Esophagus muscularis mucosa (tissue), 4 donors: ENCODE measurements at regions not wholly inside any gene's neighbourhood (a gene's known extent, or its start where the extent isn't known, plus 50 kb on each side); places are given as distances from the start of the nearest gene placed in this dataset.

ENCODE experiments used
- CTCF ChIP-seq, 3 experiments: fragments of 200-600 bp in 2 of 3; fragments of 450-650 bp in 1 of 3; sonication (generic) in 2 of 3; IDR thresholded peaks; one replicate each; pipeline ENCODE4 v1.5.1; 2017 to 2019; ENCODE audit warnings: antibody characterized with exemption in 3 of 3, mild to moderate bottlenecking in 2 of 3, moderate library complexity in 1 of 3
- EP300 ChIP-seq: sonication (generic); formaldehyde crosslinking; IDR thresholded peaks from one replicate; pipeline ENCODE4 v1.6.1; 2017; ENCODE audit warnings: antibody characterized with exemption
- POLR2AphosphoS5 ChIP-seq, 2 donors: sonication (generic); formaldehyde crosslinking; IDR thresholded peaks; one replicate each; pipeline ENCODE4 v1.6.1; 2017; ENCODE audit warnings: antibody characterized with exemption in 2 of 2

DNA sequence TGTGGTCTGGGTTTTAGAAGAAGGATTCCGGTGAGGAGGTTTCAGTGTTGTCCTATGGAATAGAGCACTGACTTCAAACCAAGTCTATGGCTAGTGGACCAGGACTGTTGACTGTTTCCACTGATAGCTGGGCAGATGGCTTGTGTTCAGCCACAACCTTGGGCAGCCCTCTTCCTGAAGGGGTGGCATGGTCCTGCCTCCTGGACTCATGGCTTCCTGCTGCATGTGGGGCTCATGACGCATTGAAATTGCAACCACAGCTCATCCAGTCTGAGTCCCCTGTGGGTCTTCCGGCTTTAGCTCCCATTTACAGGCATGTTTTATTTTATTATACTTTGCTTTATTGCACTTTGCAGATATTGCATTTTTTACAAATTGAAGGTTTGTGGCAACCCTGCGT is 105.0 kb downstream of the B3GNT2 start:
- TF ChIP-seq CTCF (IDR thresholded peaks at IDR 0.05) (no peak), POLR2AphosphoS5 (IDR thresholded peaks at IDR 0.05) (no peak), EP300 (no peak)
